Right cardiac atrium (tissue), 5 donors: ENCODE measurements at regions not wholly inside any gene's neighbourhood (a gene's known extent, or its start where the extent isn't known, plus 50 kb on each side); places are given as distances from the start of the nearest gene placed in this dataset.
"Not testable (repeated sequence)": the region's sequence is repeated elsewhere in the genome, so short reads cannot be mapped to it uniquely, and the experiment has no call there.

ENCODE experiments used
- ATAC-seq, 2 donors: fragments of 200-7000 bp; cut with Tn5 transposase; one replicate each; pipeline versions ENCODE4 v1.8.0 to v1.9.1; 2020; ENCODE audit warnings: moderate library complexity in 2 of 2, mild to moderate bottlenecking in 1 of 2
- DNase-seq, 3 donors: peaks; one replicate each; pipeline ENCODE4 v3.0.0-alpha.2; 2020
- H3K27ac ChIP-seq: one replicate; pipeline ENCODE4 v1.5.1; 2013; ENCODE audit warnings: mild to moderate bottlenecking, low read length, control low read depth, moderate library complexity
- H3K27me3 ChIP-seq: one replicate; pipeline ENCODE4 v1.6.1; 2013; ENCODE audit not compliant: control insufficient read depth, insufficient read depth
- H3K4me1 ChIP-seq: one replicate; pipeline ENCODE4 v1.6.1; 2013; ENCODE audit warnings: low read length; ENCODE audit not compliant: control insufficient read depth, insufficient read depth
- H3K4me3 ChIP-seq: one replicate; pipeline ENCODE4 v1.5.1; 2013; ENCODE audit warnings: low read length, control low read depth
- H3K9me3 ChIP-seq: one replicate; pipeline ENCODE4 v1.6.1; 2013; ENCODE audit warnings: low read length; ENCODE audit not compliant: control insufficient read depth
- WGBS: extraction: QIAGEN DNeasy Blood & Tissue Kit; methylation state at CpG from one replicate; pipeline ENCODE4 v1.1.7; 2013; 5-methylcytosine and 5-hydroxymethylcytosine counted together
- intact Hi-C, 4 donors: fragments of 100-400 bp; cut with DNase I; formaldehyde crosslinking; loops; one replicate each; pipeline versions ENCODE4 v1.11.0 to v1.14.0; 2022 to 2023
- donor health status: healthy with polysubstance abuse.
- donor health status: DM: no; HTN: yes; CAD: no.
- donor health status: DM: no; HTN: no; CAD: no.
- donor health status: DM: no; HTN: yes; CAD: no; lungs with severe emphysema.
- donor health status: DM: yes; HTN: yes; CAD: no.

- H3K27me3 ChIP-seq = no peaks in the 10 kb centered on the region
- DNase-seq (no peak), ATAC-seq (no peak)
- intact Hi-C loops = no loop called here
- H3K4me3 ChIP-seq = no peak overlapping the region
- no peaks in the 10 kb centered on the region for H3K9me3 ChIP-seq
- no peaks in the 10 kb centered on the region for H3K4me1 ChIP-seq
- H3K27ac ChIP-seq = no peak overlapping the region
- WGBS = 84% methylated on average over 10 of the region's 10 CpGs
Measured at GRCh38 chr4:183013730-183014002, 85.4 kb upstream of the WWC2 start.

GRCh38 chr4:183012879-183013729, 86.0 kb upstream of the WWC2 start:
- DNase-seq = no peak
- Histone ChIP-seq H3K27me3 (no peaks in the 10 kb centered on the region), H3K9me3 (no peaks in the 10 kb centered on the region), H3K4me3 (no peak overlapping the region), H3K4me1 (no peaks in the 10 kb centered on the region), H3K27ac (no peak overlapping the region)
- no peak for ATAC-seq
- intact Hi-C loops = no loop called here
- 74% methylated on average over 18 of the region's 18 CpGs for WGBS

GRCh38 chr4:183011213-183011907, 87.7 kb upstream of the WWC2 start:
- H3K27me3 ChIP-seq = no peaks in the 10 kb centered on the region
- no peak overlapping the region for H3K27ac ChIP-seq
- no peaks in the 10 kb centered on the region for H3K9me3 ChIP-seq
- no peak overlapping the region for H3K4me3 ChIP-seq
- intact Hi-C loops = no loop called here
- no peak for DNase-seq
- H3K4me1 ChIP-seq = no peaks in the 10 kb centered on the region
- ATAC-seq = no peak
- 67% methylated on average over 8 of the region's 8 CpGs for WGBS

- no peak for ATAC-seq
- Histone ChIP-seq H3K4me1 (no peaks in the 10 kb centered on the region), H3K9me3 (no peaks in the 10 kb centered on the region), H3K27me3 (no peaks in the 10 kb centered on the region), H3K4me3 (no peak overlapping the region), H3K27ac (no peak overlapping the region)
- intact Hi-C loops = no loop called here
- DNase-seq = no peak
- 11% methylated on average over 9 of the region's 9 CpGs for WGBS
Measured at GRCh38 chr4:183008492-183008891, 90.6 kb upstream of the WWC2 start.

- H3K4me1 ChIP-seq, H3K27me3 ChIP-seq, DNase-seq, H3K9me3 ChIP-seq, intact Hi-C loops, ATAC-seq, H3K4me3 ChIP-seq, H3K27ac ChIP-seq: not testable (repeated sequence)
Measured at GRCh38 chr4:183004370-183004769, 87.2 kb upstream of the DCTD start.

- Histone ChIP-seq H3K27ac (no peak overlapping the region), H3K9me3 (peaks cover 1% of the 10 kb centered on the region), H3K27me3 (no peaks in the 10 kb centered on the region), H3K4me3 (no peak overlapping the region), H3K4me1 (no peaks in the 10 kb centered on the region)
- intact Hi-C loops = no loop called here
- 87% methylated on average over 1 of the region's 1 CpG for WGBS
- DNase-seq (no peak), ATAC-seq (no peak)
Measured at GRCh38 chr4:182994171-182994570, 77.0 kb upstream of the DCTD start.

- Histone ChIP-seq H3K27ac (no peak overlapping the region), H3K4me1 (no peaks in the 10 kb centered on the region), H3K9me3 (no peaks in the 10 kb centered on the region), H3K4me3 (no peak overlapping the region), H3K27me3 (no peaks in the 10 kb centered on the region)
- ATAC-seq (no peak), DNase-seq (peak in 1 of 3 donors; percentile 33)
- 72% methylated on average over 8 of the region's 8 CpGs for WGBS
- intact Hi-C loops = no loop called here
Measured at GRCh38 chr4:182978152-182978827, 61.1 kb upstream of the DCTD start.

- ATAC-seq (peak in 1 of 2 donors; percentile 70), DNase-seq (no peak)
- Histone ChIP-seq H3K4me3 (no peak overlapping the region), H3K9me3 (no peaks in the 10 kb centered on the region), H3K4me1 (no peaks in the 10 kb centered on the region), H3K27me3 (no peaks in the 10 kb centered on the region), H3K27ac (no peak overlapping the region)
- 46% methylated on average over 3 of the region's 3 CpGs for WGBS
- intact Hi-C loops = no loop called here
Measured at GRCh38 chr4:182975806-182976205, 58.6 kb upstream of the DCTD start.

GRCh38 chr4:182973941-182974340, 56.8 kb upstream of the DCTD start:
- no peak for DNase-seq
- 88% methylated on average over 11 of the region's 11 CpGs for WGBS
- no peaks in the 10 kb centered on the region for H3K4me1 ChIP-seq
- intact Hi-C loops = no loop called here
- no peak overlapping the region for H3K4me3 ChIP-seq
- no peaks in the 10 kb centered on the region for H3K27me3 ChIP-seq
- no peaks in the 10 kb centered on the region for H3K9me3 ChIP-seq
- ATAC-seq = no peak
- H3K27ac ChIP-seq = no peak overlapping the region

GRCh38 chr4:182973511-182973911, 56.3 kb upstream of the DCTD start:
- no peak overlapping the region for H3K4me3 ChIP-seq
- no peaks in the 10 kb centered on the region for H3K27me3 ChIP-seq
- DNase-seq = no peak
- no peak overlapping the region for H3K27ac ChIP-seq
- ATAC-seq = no peak
- H3K9me3 ChIP-seq = no peaks in the 10 kb centered on the region
- intact Hi-C loops = no loop called here
- 27% methylated on average over 3 of the region's 3 CpGs for WGBS
- no peaks in the 10 kb centered on the region for H3K4me1 ChIP-seq

- H3K4me3 ChIP-seq = no peak overlapping the region
- intact Hi-C loops = no loop called here
- WGBS = 94% methylated on average over 3 of the region's 3 CpGs
- H3K9me3 ChIP-seq = no peaks in the 10 kb centered on the region
- H3K27me3 ChIP-seq = no peaks in the 10 kb centered on the region
- ATAC-seq (no peak), DNase-seq (no peak)
- no peaks in the 10 kb centered on the region for H3K4me1 ChIP-seq
- no peak overlapping the region for H3K27ac ChIP-seq
Measured at GRCh38 chr4:182971702-182972101, 54.5 kb upstream of the DCTD start.
